IMR-90 (cell line): ENCODE measurements at regions not wholly inside any gene's neighbourhood (a gene's known extent, or its start where the extent isn't known, plus 50 kb on each side); places are given as distances from the start of the nearest gene placed in this dataset.

Experiments used
- ATAC-seq: fragments of 200-7000 bp; cut with Tn5 transposase; 2 replicates; pipeline ENCODE4 v1.9.1; 2020; ENCODE audit warnings: low read depth, mild to moderate bottlenecking, moderate library complexity
- BruUV-seq: library from RNA; stranded (reverse); fragments of 400-500 nt; replicated peaks from 2 replicates; lab custom pipeline; 2021; lab: Mats Ljungman, UMichigan
- CTCF ChIA-PET: fragments of 300-600 bp; formaldehyde crosslinking; extraction: SDS; loops from one replicate; lab custom pipeline; 2021; ENCODE audit warnings: antibody characterized with exemption; lab: Yijun Ruan, JAX
- POLR2A ChIA-PET: fragments of 300-600 bp; sonication (Branson Sonifier 250); formaldehyde crosslinking; loops from one replicate; lab custom pipeline; 2022; ENCODE audit warnings: antibody characterized with exemption; ENCODE audit not compliant: unreplicated experiment; lab: Charles Lee
- DNase-seq: peaks from one replicate; pipeline ENCODE4 v3.0.0; 2013
- H2AFZ ChIP-seq: replicated peaks from 2 replicates; pipeline ENCODE3; 2013; ENCODE audit warnings: low read length, mild to moderate bottlenecking; ENCODE audit not compliant: poor library complexity
- H2AK5ac ChIP-seq: 2 replicates; pipeline ENCODE4 v1.6.1; 2013; ENCODE audit warnings: low read depth, low read length, inconsistent platforms
- H2AK9ac ChIP-seq: replicated peaks from 2 replicates; pipeline ENCODE3; 2013; ENCODE audit warnings: mild to moderate bottlenecking, low read depth, low read length, moderate library complexity; ENCODE audit not compliant: poor library complexity
- H2BK120ac ChIP-seq: 2 replicates; pipeline ENCODE4 v1.6.1; 2013; ENCODE audit warnings: low read depth, low read length, inconsistent platforms
- H2BK15ac ChIP-seq: 3 replicates; pipeline ENCODE4 v1.6.1; 2013; ENCODE audit warnings: low read depth, low read length, inconsistent platforms
- H2BK20ac ChIP-seq: 2 replicates; pipeline ENCODE4 v1.6.1; 2013; ENCODE audit warnings: low read depth, mild to moderate bottlenecking, inconsistent platforms, low read length, moderate library complexity
- H2BK5ac ChIP-seq: 2 replicates; pipeline ENCODE4 v1.6.1; 2013; ENCODE audit warnings: mild to moderate bottlenecking, low read depth, low read length, inconsistent platforms; ENCODE audit not compliant: poor library complexity, severe bottlenecking
- H3K14ac ChIP-seq: replicated peaks from 2 replicates; pipeline ENCODE4 v1.6.1; 2013; ENCODE audit warnings: low read depth, low read length, inconsistent platforms
- H3K18ac ChIP-seq: 2 replicates; pipeline ENCODE4 v1.6.1; 2013; ENCODE audit warnings: low read depth, low read length, control low read depth
- H3K23ac ChIP-seq: 2 replicates; pipeline ENCODE4 v1.6.1; 2013; ENCODE audit warnings: low read depth, low read length, inconsistent platforms
- H3K27ac ChIP-seq: 2 replicates; pipeline ENCODE4 v1.5.1; 2013; ENCODE audit warnings: mild to moderate bottlenecking, control low read depth, low read length; ENCODE audit not compliant: insufficient read depth
- H3K27me3 ChIP-seq: 2 replicates; pipeline ENCODE4 v1.6.1; 2013; ENCODE audit warnings: low read length; ENCODE audit not compliant: control insufficient read depth, insufficient read depth
- H3K36me3 ChIP-seq: 2 replicates; pipeline ENCODE4 v1.6.1; 2013; ENCODE audit warnings: low read length, mixed read lengths; ENCODE audit not compliant: control insufficient read depth, insufficient read depth
- H3K4ac ChIP-seq: 2 replicates; pipeline ENCODE4 v1.6.1; 2013; ENCODE audit warnings: low read depth, low read length, inconsistent platforms
- H3K4me1 ChIP-seq: 2 replicates; pipeline ENCODE4 v1.6.1; 2013; ENCODE audit warnings: low read length, mixed read lengths; ENCODE audit not compliant: control insufficient read depth, insufficient read depth
- H3K4me2 ChIP-seq: 2 replicates; pipeline ENCODE4 v1.6.1; 2013; ENCODE audit warnings: low read depth, mild to moderate bottlenecking, control low read depth, low read length, moderate library complexity
- H3K4me3 ChIP-seq: 2 replicates; pipeline ENCODE4 v1.5.1; 2013; ENCODE audit warnings: low read depth, mild to moderate bottlenecking, control low read depth, low read length, moderate library complexity; ENCODE audit not compliant: insufficient read depth
- H3K56ac ChIP-seq: 2 replicates; pipeline ENCODE4 v1.6.1; 2013; ENCODE audit warnings: low read length, inconsistent platforms; ENCODE audit not compliant: insufficient read depth; ENCODE audit errors: extremely low read depth
- H3K79me1 ChIP-seq, 2 experiments: 2 replicates each; pipeline ENCODE4 v1.6.1; 2013; ENCODE audit warnings: low read length in 2 of 2, inconsistent platforms in 1 of 2, low read depth in 1 of 2
- H3K9ac ChIP-seq: 2 replicates; pipeline ENCODE4 v1.6.1; 2013; ENCODE audit warnings: low read depth, low read length, control low read depth
- H3K9me1 ChIP-seq: 2 replicates; pipeline ENCODE4 v1.6.1; 2013; ENCODE audit warnings: low read length, inconsistent platforms; ENCODE audit not compliant: insufficient read depth
- H3K9me3 ChIP-seq: 2 replicates; pipeline ENCODE4 v1.6.1; 2013; ENCODE audit warnings: low read length; ENCODE audit not compliant: control insufficient read depth, insufficient read depth
- H4K20me1 ChIP-seq: 2 replicates; pipeline ENCODE4 v1.6.1; 2013; ENCODE audit warnings: low read length, inconsistent platforms; ENCODE audit not compliant: insufficient read depth
- H4K5ac ChIP-seq: 2 replicates; pipeline ENCODE4 v1.6.1; 2013; ENCODE audit warnings: mild to moderate bottlenecking, low read depth, low read length, control low read depth
- H4K8ac ChIP-seq, 2 experiments: 2 replicates each; pipeline ENCODE4 v1.6.1; 2013; ENCODE audit warnings: low read depth in 2 of 2, low read length in 2 of 2, control low read depth in 1 of 2, inconsistent platforms in 1 of 2
- H4K91ac ChIP-seq: 2 replicates; pipeline ENCODE4 v1.6.1; 2013; ENCODE audit warnings: low read depth, low read length, inconsistent platforms; ENCODE audit not compliant: insufficient read depth
- BHLHE40 ChIP-seq: fragments of 150-350 bp; IDR thresholded peaks from 2 replicates; pipeline ENCODE4 v1.6.1; 2016; ENCODE audit warnings: mild to moderate bottlenecking, low read depth, low read length
- CEBPB ChIP-seq: IDR thresholded peaks from 2 replicates; pipeline ENCODE4 v1.6.1; 2012; ENCODE audit warnings: low read depth, low read length, improper control_type of control experiment
- CHD1 ChIP-seq: IDR thresholded peaks from 2 replicates; pipeline ENCODE4 v1.6.1; 2012; ENCODE audit warnings: low read depth, low read length, improper control_type of control experiment
- CTCF ChIP-seq: conservative IDR thresholded peaks from 2 replicates; pipeline ENCODE4 v1.5.1; 2012; ENCODE audit warnings: mild to moderate bottlenecking, low read depth, low read length, improper control_type of control experiment
- ELK1 ChIP-seq: fragments of 150-350 bp; IDR thresholded peaks from 2 replicates; pipeline ENCODE4 v1.6.1; 2016; ENCODE audit warnings: low read depth, mild to moderate bottlenecking, low read length, moderate library complexity, borderline replicate concordance
- FOS ChIP-seq: fragments of 150-350 bp; IDR thresholded peaks from 2 replicates; pipeline ENCODE4 v1.6.1; 2016; ENCODE audit warnings: low read depth, low read length
- MAFK ChIP-seq: IDR thresholded peaks from 2 replicates; pipeline ENCODE4 v1.6.1; 2012; ENCODE audit warnings: low read depth, low read length, improper control_type of control experiment
- MAZ ChIP-seq: IDR thresholded peaks from 2 replicates; pipeline ENCODE4 v1.6.1; 2012; ENCODE audit warnings: low read depth, mild to moderate bottlenecking, low read length, improper control_type of control experiment, moderate library complexity, borderline replicate concordance
- MXI1 ChIP-seq: IDR thresholded peaks from 2 replicates; pipeline ENCODE4 v1.6.1; 2012; ENCODE audit warnings: low read depth, mild to moderate bottlenecking, low read length, moderate library complexity, borderline replicate concordance
- NFE2L2 ChIP-seq: fragments of 150-350 bp; IDR thresholded peaks from 2 replicates; pipeline ENCODE4 v1.6.1; 2016; ENCODE audit warnings: low read depth, mild to moderate bottlenecking, low read length
- POLR2A ChIP-seq: IDR thresholded peaks from 2 replicates; pipeline ENCODE4 v1.6.1; 2012; ENCODE audit warnings: mild to moderate bottlenecking, low read depth, low read length
- RAD21 ChIP-seq: IDR thresholded peaks from 2 replicates; pipeline ENCODE4 v1.6.1; 2012; ENCODE audit warnings: low read length, improper control_type of control experiment
- RCOR1 ChIP-seq: IDR thresholded peaks from 2 replicates; pipeline ENCODE4 v1.6.1; 2012; ENCODE audit warnings: mild to moderate bottlenecking, low read length, improper control_type of control experiment; ENCODE audit not compliant: insufficient replicate concordance
- RFX5 ChIP-seq: IDR thresholded peaks from 2 replicates; pipeline ENCODE4 v1.8.0; 2012; ENCODE audit warnings: low read depth, mild to moderate bottlenecking, low read length, moderate library complexity
- SMC3 ChIP-seq: fragments of 150-350 bp; IDR thresholded peaks from 2 replicates; pipeline ENCODE4 v1.6.1; 2016; ENCODE audit warnings: low read depth, mild to moderate bottlenecking, antibody characterized with exemption, low read length, moderate library complexity
- USF2 ChIP-seq: fragments of 150-350 bp; IDR thresholded peaks from 2 replicates; pipeline ENCODE4 v1.6.1; 2017; ENCODE audit warnings: mild to moderate bottlenecking, antibody characterized with exemption, low read length, low read depth
- WGBS, 2 experiments: methylation state at CpG; one replicate each; pipeline versions ENCODE4 v1.1.5 to v1.1.7; 2013; ENCODE audit warnings: missing lambda C conversion rate in 2 of 2; ENCODE audit not compliant: insufficient read length in 1 of 2; ENCODE audit errors: extremely low coverage in 2 of 2; 5-methylcytosine and 5-hydroxymethylcytosine counted together
- dilution Hi-C: fragments of 300-500 bp; cut with HindIII; formaldehyde crosslinking; loops from one replicate; pipeline ENCODE4 v1.14.3; 2018; ENCODE audit warnings: low sequenced_read_pairs; ENCODE audit not compliant: unreplicated experiment
- in situ Hi-C: fragments of 300-500 bp; cut with MboI; formaldehyde crosslinking; loops from 3 replicates; pipeline ENCODE4 v1.14.3; 2019; ENCODE audit warnings: low sequenced_read_pairs, inconsistent platforms, mixed read lengths
- intact Hi-C: fragments of 100-400 bp; cut with micrococcal nuclease; formaldehyde crosslinking; loops from 2 replicates; pipeline ENCODE4 v1.10.0; 2022

GRCh38 chrX:113873056-113873455 is 710.8 kb upstream of the HTR2C start:
- Histone ChIP-seq H2AK9ac (no peak overlapping the region), H3K56ac (no peak overlapping the region), H3K4me2 (no peak overlapping the region), H2BK15ac (no peak overlapping the region), H4K8ac (no peak overlapping the region), H3K18ac (no peak overlapping the region), H3K14ac (no peak overlapping the region), H2BK5ac (no peak overlapping the region), H3K9ac (no peak overlapping the region), H2BK120ac (no peak overlapping the region), H4K91ac (no peak overlapping the region), H3K36me3 (no peaks in the 10 kb centered on the region), H3K4ac (no peak overlapping the region), H4K20me1 (no peaks in the 10 kb centered on the region), H2AK5ac (no peak overlapping the region), H3K23ac (no peak overlapping the region), H3K9me1 (no peaks in the 10 kb centered on the region), H3K27me3 (no peaks in the 10 kb centered on the region), H3K4me1 (no peaks in the 10 kb centered on the region), H4K5ac (no peak overlapping the region), H3K4me3 (no peak overlapping the region), H3K9me3 (no peaks in the 10 kb centered on the region; the same call in 1 of the 2 replicates), H3K27ac (no peak overlapping the region), H2BK20ac (no peak overlapping the region), H3K79me1 (no peaks in the 10 kb centered on the region), H2AFZ (no peak overlapping the region)
- dilution Hi-C loops (no loop called here), in situ Hi-C loops (no loop called here), intact Hi-C loops (no loop called here)
- no TSS peak for BruUV-seq
- TF ChIP-seq BHLHE40 (no peak), RCOR1 (no peak), USF2 (no peak), CEBPB (no peak), RFX5 (no peak), ELK1 (no peak), MAZ (no peak), SMC3 (no peak), POLR2A (no peak), MAFK (no peak), MXI1 (no peak), CHD1 (no peak), RAD21 (no peak), CTCF (no peak), NFE2L2 (no peak), FOS (no peak)
- no peak for DNase-seq
- WGBS, 2 experiments = no CpG with 5 or more reads among the region's 3 CpGs
- ChIA-PET POLR2A (no interaction called here), CTCF (no interaction called here)
- no peak for ATAC-seq
